ENCODE measurements at regions not wholly inside any gene's neighbourhood (a gene's known extent, or its start where the extent isn't known, plus 50 kb on each side); places are given as distances from the start of the nearest gene placed in this dataset.
"Not testable (repeated sequence)": the region's sequence is repeated elsewhere in the genome, so short reads cannot be mapped to it uniquely, and the experiment has no call there.

DNA sequence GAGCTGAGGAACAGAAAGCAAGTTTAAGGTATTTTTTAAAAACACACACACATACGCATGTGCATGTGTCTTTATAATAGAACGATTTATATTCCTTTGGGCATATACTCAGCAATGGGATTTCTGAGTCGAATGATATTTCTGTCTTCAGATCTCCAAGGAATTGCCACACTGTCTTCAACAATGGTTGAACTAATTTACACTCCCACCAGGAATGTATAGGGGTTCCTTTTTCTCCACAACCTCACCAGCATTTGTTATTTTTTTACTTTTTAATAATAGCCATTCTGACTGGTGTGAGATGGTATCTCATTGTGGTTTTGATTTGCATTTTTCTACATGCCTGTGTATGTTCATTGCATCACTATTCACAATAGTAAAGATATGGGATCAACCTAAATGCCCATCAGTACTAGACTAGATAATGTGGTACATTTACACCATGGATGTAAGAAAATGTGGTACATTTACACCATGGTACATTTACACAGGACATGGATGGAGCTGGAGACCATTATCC, 60.3 kb upstream of the MAP3K1 start:
- Histone ChIP-seq H3K23ac (ENCODE audit: insufficient read length, low read depth, low read length) (no peak overlapping the region), H2AK5ac (ENCODE audit: insufficient read length, low read length) (no peak overlapping the region)

DNA sequence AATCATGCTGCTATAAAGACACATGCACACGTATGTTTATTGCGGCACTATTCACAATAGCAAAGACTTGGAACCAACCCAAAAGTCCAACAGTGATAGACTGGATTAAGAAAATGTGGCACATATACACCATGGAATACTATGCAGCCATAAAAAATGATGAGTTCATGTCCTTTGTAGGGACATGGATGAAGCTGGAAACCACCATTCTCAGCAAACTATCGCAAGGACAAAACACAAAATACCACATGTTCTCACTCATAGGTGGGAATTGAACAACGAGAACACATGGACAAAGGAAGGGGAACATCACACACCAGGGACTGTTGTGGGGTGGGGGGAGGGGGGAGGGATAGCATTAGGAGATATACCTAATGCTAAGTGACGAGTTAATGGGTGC, 61.8 kb upstream of the MAP3K1 start:
- H3K4me1 Mint-ChIP-seq; H3K56ac ChIP-seq (ENCODE audit: insufficient read length, low read depth, low read length); H3K4me1 ChIP-seq (ENCODE audit: insufficient read depth, low read length); H2BK20ac ChIP-seq (ENCODE audit: low read depth, low read length, poor library complexity, severe bottlenecking); H3K18ac ChIP-seq (ENCODE audit: insufficient read length, low read depth, low read length); H2BK5ac ChIP-seq (ENCODE audit: insufficient read length, low read length); H3K27ac ChIP-seq (ENCODE audit: insufficient read length, low read depth, low read length); H4K20me1 ChIP-seq (ENCODE audit: control insufficient read depth, insufficient read depth, insufficient read length); H3K23ac ChIP-seq (ENCODE audit: insufficient read length, low read depth, low read length); H3K27ac Mint-ChIP-seq; H4K8ac ChIP-seq (replicated peaks; ENCODE audit: insufficient read length, low read depth, low read length); H3K4me3 Mint-ChIP-seq; H3K79me2 ChIP-seq (ENCODE audit: insufficient read depth, low read length); H3K4me2 ChIP-seq (ENCODE audit: insufficient read depth, insufficient read length, low read length); H4K5ac ChIP-seq (ENCODE audit: insufficient read length, low read depth, low read length); H2AFZ ChIP-seq (ENCODE audit: low read length); H3K27me3 Mint-ChIP-seq (ENCODE audit: low read depth); H3K9me3 ChIP-seq (ENCODE audit: control insufficient read depth, low read depth, low read length); H3K4ac ChIP-seq (ENCODE audit: low read depth, low read length); H2AK5ac ChIP-seq (ENCODE audit: insufficient read length, low read length); H3K14ac ChIP-seq (ENCODE audit: insufficient read depth, low read length); H3K23me2 ChIP-seq (ENCODE audit: insufficient read length, low read depth, low read length, poor library complexity, severe bottlenecking); H2BK120ac ChIP-seq (ENCODE audit: low read depth, low read length, poor library complexity, severe bottlenecking); H3T11ph ChIP-seq (ENCODE audit: low read length); H3K9ac ChIP-seq (ENCODE audit: extremely low read depth, insufficient read length, low read length); H2BK15ac ChIP-seq (ENCODE audit: low read depth, low read length); DNase-seq; H2BK12ac ChIP-seq (ENCODE audit: insufficient read length, low read depth, low read length); H4K91ac ChIP-seq (ENCODE audit: insufficient read length, low read depth, low read length); H3K79me1 ChIP-seq (ENCODE audit: insufficient read depth, low read depth, low read length, poor library complexity, severe bottlenecking); H3K27me3 ChIP-seq (ENCODE audit: insufficient read depth, low read length): not testable (repeated sequence)
- WGBS (ENCODE audit: extremely low coverage, insufficient read length, low lambda C conversion rate) = no CpG with 5 or more reads among the region's 5 CpGs
- H3K9me3 Mint-ChIP-seq = peaks cover 10 to 11% of the 10 kb centered on the region in 2 experiments; a peak in 4 of 5 replicates
- H3K36me3 Mint-ChIP-seq (ENCODE audit: insufficient read depth in 1 of 3, low read depth in 3 of 3) = peaks cover 0 to 10% (median 0%) of the 10 kb centered on the region in 3 experiments; a peak in 1 of 7 replicates

More for the DNA sequence above, 60.3 kb upstream of the MAP3K1 start:
- Histone ChIP-seq H3T11ph (ENCODE audit: low read length) (no peak overlapping the region), H4K91ac (ENCODE audit: insufficient read length, low read depth, low read length) (no peak overlapping the region), H2AFZ (ENCODE audit: low read length) (no peak overlapping the region), H3K23me2 (ENCODE audit: insufficient read length, low read depth, low read length, poor library complexity, severe bottlenecking) (no peaks in the 10 kb centered on the region), H4K8ac (replicated peaks; ENCODE audit: insufficient read length, low read depth, low read length) (no peak overlapping the region), H2BK12ac (ENCODE audit: insufficient read length, low read depth, low read length) (no peak overlapping the region), H4K20me1 (ENCODE audit: control insufficient read depth, insufficient read depth, insufficient read length) (no peaks in the 10 kb centered on the region), H3K9me3 (ENCODE audit: control insufficient read depth, low read depth, low read length) (no peaks in the 10 kb centered on the region), H3K27ac (ENCODE audit: insufficient read length, low read depth, low read length) (no peak overlapping the region), H3K56ac (ENCODE audit: insufficient read length, low read depth, low read length) (no peak overlapping the region), H2BK20ac (ENCODE audit: low read depth, low read length, poor library complexity, severe bottlenecking) (no peak overlapping the region), H2BK5ac (ENCODE audit: insufficient read length, low read length) (no peak overlapping the region), H3K79me1 (ENCODE audit: insufficient read depth, low read depth, low read length, poor library complexity, severe bottlenecking) (no peaks in the 10 kb centered on the region), H4K5ac (ENCODE audit: insufficient read length, low read depth, low read length) (no peak overlapping the region), H2BK15ac (ENCODE audit: low read depth, low read length) (no peak overlapping the region), H3K4me2 (ENCODE audit: insufficient read depth, insufficient read length, low read length) (no peak overlapping the region), H3K79me2 (ENCODE audit: insufficient read depth, low read length) (no peaks in the 10 kb centered on the region), H3K18ac (ENCODE audit: insufficient read length, low read depth, low read length) (no peak overlapping the region), H3K4me1 (ENCODE audit: insufficient read depth, low read length) (no peaks in the 10 kb centered on the region), H3K14ac (ENCODE audit: insufficient read depth, low read length) (no peak overlapping the region), H3K9ac (ENCODE audit: extremely low read depth, insufficient read length, low read length) (no peak overlapping the region), H3K4ac (ENCODE audit: low read depth, low read length) (no peak overlapping the region), H3K27me3 (ENCODE audit: insufficient read depth, low read length) (no peaks in the 10 kb centered on the region), H2BK120ac (ENCODE audit: low read depth, low read length, poor library complexity, severe bottlenecking) (no peak overlapping the region)
- TF ChIP-seq, protein P1, sequence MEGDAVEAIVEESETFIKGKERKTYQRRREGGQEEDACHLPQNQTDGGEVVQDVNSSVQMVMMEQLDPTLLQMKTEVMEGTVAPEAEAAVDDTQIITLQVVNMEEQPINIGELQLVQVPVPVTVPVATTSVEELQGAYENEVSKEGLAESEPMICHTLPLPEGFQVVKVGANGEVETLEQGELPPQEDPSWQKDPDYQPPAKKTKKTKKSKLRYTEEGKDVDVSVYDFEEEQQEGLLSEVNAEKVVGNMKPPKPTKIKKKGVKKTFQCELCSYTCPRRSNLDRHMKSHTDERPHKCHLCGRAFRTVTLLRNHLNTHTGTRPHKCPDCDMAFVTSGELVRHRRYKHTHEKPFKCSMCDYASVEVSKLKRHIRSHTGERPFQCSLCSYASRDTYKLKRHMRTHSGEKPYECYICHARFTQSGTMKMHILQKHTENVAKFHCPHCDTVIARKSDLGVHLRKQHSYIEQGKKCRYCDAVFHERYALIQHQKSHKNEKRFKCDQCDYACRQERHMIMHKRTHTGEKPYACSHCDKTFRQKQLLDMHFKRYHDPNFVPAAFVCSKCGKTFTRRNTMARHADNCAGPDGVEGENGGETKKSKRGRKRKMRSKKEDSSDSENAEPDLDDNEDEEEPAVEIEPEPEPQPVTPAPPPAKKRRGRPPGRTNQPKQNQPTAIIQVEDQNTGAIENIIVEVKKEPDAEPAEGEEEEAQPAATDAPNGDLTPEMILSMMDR (conservative IDR thresholded peaks at IDR 0.05) = no peak
- H3K27ac Mint-ChIP-seq = no peak overlapping the region
- peaks cover 10 to 11% of the 10 kb centered on the region in 2 experiments; a peak in 4 of 5 replicates for H3K9me3 Mint-ChIP-seq
- no CpG with 5 or more reads among the region's 3 CpGs for WGBS (ENCODE audit: extremely low coverage, insufficient read length, low lambda C conversion rate)
- no peak for DNase-seq
- H3K36me3 Mint-ChIP-seq (ENCODE audit: insufficient read depth in 1 of 3, low read depth in 3 of 3) = peaks cover 0 to 10% (median 0%) of the 10 kb centered on the region in 3 experiments; a peak in 1 of 7 replicates
- H3K27me3 Mint-ChIP-seq (ENCODE audit: low read depth) = peaks cover 3% of the 10 kb centered on the region
- H3K4me1 Mint-ChIP-seq = no peaks in the 10 kb centered on the region
- no peak overlapping the region for H3K4me3 Mint-ChIP-seq

Data from H9 (cell line).